Activated CD8-positive, alpha-beta T cell treated with anti-CD3 and anti-CD28 coated beads for 36 hours (primary cell): ENCODE measurements at regions not wholly inside any gene's neighbourhood (a gene's known extent, or its start where the extent isn't known, plus 50 kb on each side); places are given as distances from the start of the nearest gene placed in this dataset.

Experiments
- ATAC-seq: fragments of 200-7000 bp; cut with Tn5 transposase; one replicate; pipeline ENCODE4 v1.10.0; 2021; ENCODE audit warnings: mild to moderate bottlenecking, moderate library complexity
- CTCF ChIA-PET: fragments of 350-600 bp; sonication (Branson Sonifier 250); formaldehyde crosslinking; loops from one replicate; lab custom pipeline; 2021; ENCODE audit warnings: antibody characterized with exemption; lab: Charles Lee
- POLR2A ChIA-PET: fragments of 350-600 bp; sonication (Branson Sonifier 250); formaldehyde crosslinking; loops from one replicate; lab custom pipeline; 2021; ENCODE audit warnings: antibody characterized with exemption; lab: Charles Lee
- DNase-seq: peaks from one replicate; pipeline ENCODE4 v3.0.0-alpha.2; 2020
- H3K27ac Mint-ChIP-seq: one replicate; pipeline ENCODE4 v1.8.0; 2021; ENCODE audit warnings: mild to moderate bottlenecking, mixed read lengths
- H3K27me3 Mint-ChIP-seq: one replicate; pipeline ENCODE4 v1.8.0; 2021; ENCODE audit warnings: mixed read lengths
- H3K36me3 Mint-ChIP-seq: one replicate; pipeline ENCODE4 v1.8.0; 2021; ENCODE audit warnings: low read depth, mixed read lengths
- H3K4me1 Mint-ChIP-seq: one replicate; pipeline ENCODE4 v1.8.0; 2021; ENCODE audit warnings: low read depth, mixed read lengths
- H3K4me3 Mint-ChIP-seq: one replicate; pipeline ENCODE4 v1.8.0; 2021; ENCODE audit warnings: mild to moderate bottlenecking, moderate library complexity, mixed read lengths
- H3K9me3 Mint-ChIP-seq: one replicate; pipeline ENCODE4 v1.8.0; 2021; ENCODE audit warnings: mixed read lengths
- intact Hi-C: fragments of 100-400 bp; cut with micrococcal nuclease; formaldehyde crosslinking; loops from one replicate; pipeline ENCODE4 v1.10.0; 2022
- TF ChIP-seq, protein P1 (sequence below): fragments of 200-600 bp; IDR thresholded peaks from one replicate; pipeline ENCODE4 v1.8.0; 2022; ENCODE audit warnings: antibody characterized with exemption, mild to moderate bottlenecking

DNA sequence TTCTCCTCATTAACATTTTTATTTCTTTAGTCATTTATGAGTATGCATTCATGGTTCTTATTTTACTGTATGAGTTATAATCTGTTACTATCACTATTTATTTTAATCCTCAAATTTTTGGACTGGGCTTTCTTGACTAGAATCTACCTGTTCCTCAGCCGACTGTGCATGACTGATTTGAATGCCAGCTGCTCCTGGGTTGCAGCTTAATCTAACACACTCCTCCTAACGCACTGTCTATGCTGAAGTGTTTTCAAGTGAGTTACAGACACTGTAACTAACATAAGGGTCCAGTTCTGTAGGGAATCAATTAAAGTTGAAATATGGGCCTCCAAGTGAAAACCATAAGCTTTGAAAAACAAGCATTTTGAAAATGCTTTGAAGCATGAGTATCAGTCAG lies 137.4 kb upstream of the ARSJ start:
- Mint-ChIP-seq H3K4me1 (no peaks in the 10 kb centered on the region), H3K36me3 (no peaks in the 10 kb centered on the region), H3K9me3 (no peaks in the 10 kb centered on the region), H3K27me3 (peaks cover 2% of the 10 kb centered on the region), H3K27ac (no peak overlapping the region), H3K4me3 (no peak overlapping the region)
- ChIA-PET POLR2A (no interaction called here), CTCF (no interaction called here)
- intact Hi-C loops: no loop called here
- DNase-seq: no peak
- no peak for ATAC-seq
- TF ChIP-seq, protein P1, sequence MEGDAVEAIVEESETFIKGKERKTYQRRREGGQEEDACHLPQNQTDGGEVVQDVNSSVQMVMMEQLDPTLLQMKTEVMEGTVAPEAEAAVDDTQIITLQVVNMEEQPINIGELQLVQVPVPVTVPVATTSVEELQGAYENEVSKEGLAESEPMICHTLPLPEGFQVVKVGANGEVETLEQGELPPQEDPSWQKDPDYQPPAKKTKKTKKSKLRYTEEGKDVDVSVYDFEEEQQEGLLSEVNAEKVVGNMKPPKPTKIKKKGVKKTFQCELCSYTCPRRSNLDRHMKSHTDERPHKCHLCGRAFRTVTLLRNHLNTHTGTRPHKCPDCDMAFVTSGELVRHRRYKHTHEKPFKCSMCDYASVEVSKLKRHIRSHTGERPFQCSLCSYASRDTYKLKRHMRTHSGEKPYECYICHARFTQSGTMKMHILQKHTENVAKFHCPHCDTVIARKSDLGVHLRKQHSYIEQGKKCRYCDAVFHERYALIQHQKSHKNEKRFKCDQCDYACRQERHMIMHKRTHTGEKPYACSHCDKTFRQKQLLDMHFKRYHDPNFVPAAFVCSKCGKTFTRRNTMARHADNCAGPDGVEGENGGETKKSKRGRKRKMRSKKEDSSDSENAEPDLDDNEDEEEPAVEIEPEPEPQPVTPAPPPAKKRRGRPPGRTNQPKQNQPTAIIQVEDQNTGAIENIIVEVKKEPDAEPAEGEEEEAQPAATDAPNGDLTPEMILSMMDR: no peak

GRCh38 chr4:114121221-114121620 lies 141.8 kb upstream of the ARSJ start:
- no peaks in the 10 kb centered on the region for H3K4me1 Mint-ChIP-seq
- no peak overlapping the region for H3K27ac Mint-ChIP-seq
- no peaks in the 10 kb centered on the region for H3K36me3 Mint-ChIP-seq
- intact Hi-C loops: no loop called here
- CTCF ChIA-PET: no interaction called here
- DNase-seq: no peak
- POLR2A ChIA-PET: no interaction called here
- no peak overlapping the region for H3K4me3 Mint-ChIP-seq
- ATAC-seq: no peak
- peaks cover 10% of the 10 kb centered on the region for H3K27me3 Mint-ChIP-seq
- TF ChIP-seq, protein P1: no peak
- H3K9me3 Mint-ChIP-seq: peaks cover 9% of the 10 kb centered on the region

DNA sequence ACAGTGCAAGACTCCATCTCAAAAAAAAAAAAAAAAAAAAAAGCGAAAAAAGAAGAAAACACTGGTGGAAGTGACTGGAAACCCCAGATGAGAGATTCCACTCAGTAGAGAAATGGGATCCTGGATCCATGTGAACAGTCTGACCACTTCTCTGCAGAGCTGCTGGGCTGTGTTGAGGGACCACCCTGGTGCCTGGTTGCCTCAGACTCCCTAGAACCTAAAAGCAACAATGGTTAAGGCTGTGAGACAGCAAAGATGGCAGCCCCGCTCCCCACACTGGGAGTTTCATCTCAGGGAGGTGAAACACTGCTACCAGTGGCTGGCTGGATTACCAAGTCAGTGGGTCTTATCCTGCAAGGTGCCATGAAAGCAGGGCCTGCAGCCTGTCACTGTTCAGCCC lies 152.8 kb upstream of the ARSJ start:
- Mint-ChIP-seq H3K4me1 (no peaks in the 10 kb centered on the region), H3K9me3 (no peaks in the 10 kb centered on the region), H3K36me3 (no peaks in the 10 kb centered on the region), H3K4me3 (no peak overlapping the region), H3K27ac (no peak overlapping the region), H3K27me3 (no peaks in the 10 kb centered on the region)
- intact Hi-C loops: no loop called here
- CTCF ChIA-PET: interaction anchor here (2.6 kb wide), 1 partner anchor 48 kb away, joined by 9 read pairs; no protein-coding TSS in a partner anchor
- TF ChIP-seq, protein P1: no peak
- ATAC-seq: no peak
- DNase-seq: no peak
- POLR2A ChIA-PET: interaction anchor here (0.6 kb wide), 1 partner anchor 1644 kb away, joined by 3 read pairs; no protein-coding TSS in a partner anchor

GRCh38 chr4:114132830-114133229 lies 153.4 kb upstream of the ARSJ start:
- TF ChIP-seq, protein P1: peak; percentile 45
- CTCF ChIA-PET: interaction anchor here (2.6 kb wide), 1 partner anchor 47 kb away, joined by 9 read pairs; no protein-coding TSS in a partner anchor
- Mint-ChIP-seq H3K4me3 (no peak overlapping the region), H3K27ac (no peak overlapping the region), H3K4me1 (no peaks in the 10 kb centered on the region), H3K27me3 (no peaks in the 10 kb centered on the region), H3K36me3 (no peaks in the 10 kb centered on the region), H3K9me3 (no peaks in the 10 kb centered on the region)
- DNase-seq (peak; percentile 6), ATAC-seq (no peak)
- POLR2A ChIA-PET: interaction anchor here (0.6 kb wide), 1 partner anchor 1644 kb away, joined by 3 read pairs; no protein-coding TSS in a partner anchor
- intact Hi-C loops: no loop called here

DNA sequence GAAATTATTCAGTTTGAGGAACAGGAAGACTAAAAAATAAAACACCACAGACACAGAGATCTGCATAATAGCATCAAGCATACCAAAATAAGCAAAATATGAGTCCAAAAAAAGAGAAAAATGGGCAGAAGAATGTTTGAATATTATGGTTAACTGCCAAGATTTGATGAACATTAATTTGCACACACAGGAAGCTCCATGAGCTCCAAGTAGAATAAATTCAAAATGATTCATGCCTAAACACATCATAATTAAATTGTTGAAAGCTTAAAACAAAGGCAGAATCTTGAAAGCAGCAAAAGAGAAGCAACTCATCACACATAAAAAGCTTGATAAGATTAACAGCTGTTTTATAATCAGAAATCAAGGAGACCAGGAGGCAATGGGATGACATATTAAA lies 156.6 kb upstream of the ARSJ start:
- TF ChIP-seq, protein P1: no peak
- ATAC-seq (no peak), DNase-seq (no peak)
- intact Hi-C loops: no loop called here
- Mint-ChIP-seq H3K4me3 (no peak overlapping the region), H3K27ac (no peak overlapping the region), H3K27me3 (no peaks in the 10 kb centered on the region), H3K4me1 (no peaks in the 10 kb centered on the region), H3K9me3 (no peaks in the 10 kb centered on the region), H3K36me3 (no peaks in the 10 kb centered on the region)
- ChIA-PET CTCF (no interaction called here), POLR2A (no interaction called here)
